Endothelial cell of umbilical vein (primary cell): ENCODE measurements at regions not wholly inside any gene's neighbourhood (a gene's known extent, or its start where the extent isn't known, plus 50 kb on each side); places are given as distances from the start of the nearest gene placed in this dataset.

Source experiments
- BruUV-seq: library from RNA; stranded (reverse); fragments of 400-500 nt; replicated peaks from 2 replicates; lab custom pipeline; 2021; lab: Mats Ljungman, UMichigan
- CTCF ChIA-PET: fragments of 300-600, 350-600 bp; sonication (Branson Sonifier 250); formaldehyde crosslinking; loops from one replicate; lab custom pipeline; 2021; ENCODE audit warnings: antibody characterized with exemption, inconsistent platforms; lab: Charles Lee
- POLR2A ChIA-PET: fragments of 300-600, 350-600 bp; sonication (Branson Sonifier 250); formaldehyde crosslinking; loops from one replicate; lab custom pipeline; 2021; ENCODE audit warnings: antibody characterized with exemption, inconsistent platforms; lab: Charles Lee
- DNase-seq: peaks from one replicate; pipeline ENCODE4 v3.0.0-alpha.2; 2011; ENCODE audit warnings: low read depth, low spot score
- FAIRE-seq: peaks from 2 replicates; lab custom pipeline; 2011; peaks lifted over from hg19 to GRCh38; lab: Jason Lieb, UNC
- H2AFZ ChIP-seq: 2 replicates; pipeline ENCODE4 v1.6.0; 2012; ENCODE audit warnings: low read depth, low read length, control low read depth, inconsistent platforms
- H3K27ac ChIP-seq: 2 replicates; pipeline ENCODE4 v1.5.1; 2011; ENCODE audit warnings: low read depth, mild to moderate bottlenecking, control low read depth, low read length, moderate library complexity; ENCODE audit not compliant: insufficient read depth
- H3K27me3 ChIP-seq, 2 experiments: 2 replicates each; pipeline versions ENCODE4 v1.6.0 to v1.6.1; 2011; ENCODE audit warnings: low read length in 2 of 2, mixed read lengths in 1 of 2; ENCODE audit not compliant: control insufficient read depth in 2 of 2, insufficient read depth in 2 of 2
- H3K36me3 ChIP-seq, 2 experiments: 2 replicates in 1 of 2; 3 replicates in 1 of 2; pipeline ENCODE4 v1.5.1; 2011; ENCODE audit warnings: low read length in 2 of 2, mild to moderate bottlenecking in 1 of 2, moderate library complexity in 1 of 2; ENCODE audit not compliant: control insufficient read depth in 2 of 2, insufficient read depth in 2 of 2; ENCODE audit errors: extremely low read depth in 1 of 2
- H3K4me1 ChIP-seq: 3 replicates; pipeline ENCODE4 v1.5.1; 2011; ENCODE audit warnings: mild to moderate bottlenecking, low read length; ENCODE audit not compliant: control insufficient read depth, insufficient read depth; ENCODE audit errors: extremely low read depth
- H3K4me2 ChIP-seq: 2 replicates; pipeline ENCODE4 v1.6.1; 2011; ENCODE audit warnings: low read length, control low read depth, mixed read lengths; ENCODE audit not compliant: insufficient read depth
- H3K4me3 ChIP-seq, 3 experiments: fragments of 200-600 bp in 1 of 3; sonication (generic), shearing (Covaris generic) in 1 of 3; replicated peaks in 1 of 3; 2 replicates each; pipeline ENCODE4 v1.5.1; 2011 to 2016; ENCODE audit warnings: control low read depth in 3 of 3, low read length in 3 of 3, mild to moderate bottlenecking in 2 of 3, inconsistent platforms in 1 of 3, low read depth in 1 of 3, moderate library complexity in 1 of 3; ENCODE audit not compliant: insufficient read depth in 1 of 3
- H3K79me2 ChIP-seq: 2 replicates; pipeline ENCODE4 v1.6.0; 2012; ENCODE audit warnings: low read length, inconsistent platforms; ENCODE audit not compliant: control insufficient read depth, insufficient read depth
- H3K9ac ChIP-seq: replicated peaks from 2 replicates; pipeline ENCODE3; 2011; ENCODE audit warnings: low read length, control low read depth; ENCODE audit not compliant: insufficient read depth; ENCODE audit errors: extremely low read depth
- H3K9me1 ChIP-seq: replicated peaks from 3 replicates; pipeline ENCODE4 v1.6.0; 2011; ENCODE audit warnings: mild to moderate bottlenecking, low read length; ENCODE audit not compliant: control insufficient read depth, insufficient read depth; ENCODE audit errors: extremely low read depth
- H3K9me3 ChIP-seq: replicated peaks from 2 replicates; pipeline ENCODE4 v1.5.1; 2012; ENCODE audit warnings: low read length, inconsistent platforms; ENCODE audit not compliant: control insufficient read depth, insufficient read depth
- H4K20me1 ChIP-seq: replicated peaks from 2 replicates; pipeline ENCODE3; 2011; ENCODE audit warnings: mild to moderate bottlenecking, low read length; ENCODE audit not compliant: control insufficient read depth, insufficient read depth; ENCODE audit errors: extremely low read depth
- CTCF ChIP-seq, 2 donors: IDR thresholded peaks; 1 replicate in 1 of 2; 2 replicates in 1 of 2; pipeline ENCODE4 v1.5.1; 2011; ENCODE audit warnings: low read length in 2 of 2, mild to moderate bottlenecking in 2 of 2, moderate library complexity in 2 of 2, control low read depth in 1 of 2, inconsistent platforms in 1 of 2, low read depth in 1 of 2; ENCODE audit not compliant: insufficient read depth in 1 of 2; ENCODE audit errors: extremely low read depth in 1 of 2
- EZH2 ChIP-seq: IDR thresholded peaks from 2 replicates; pipeline ENCODE4 v1.6.1; 2012; ENCODE audit warnings: borderline replicate concordance, low read depth, mild to moderate bottlenecking, moderate library complexity, low read length, inconsistent platforms; ENCODE audit not compliant: severe bottlenecking
- FOS ChIP-seq: IDR thresholded peaks from 2 replicates; pipeline ENCODE4 v1.6.1; 2011; ENCODE audit warnings: mild to moderate bottlenecking, low read length, moderate library complexity, borderline replicate concordance; ENCODE audit not compliant: insufficient read depth
- GATA2 ChIP-seq: IDR thresholded peaks from 2 replicates; pipeline ENCODE4 v1.7.0; 2011; ENCODE audit warnings: low read depth, mild to moderate bottlenecking, moderate library complexity, mixed read lengths, low read length; ENCODE audit not compliant: insufficient read length, insufficient read depth
- JUN ChIP-seq: IDR thresholded peaks from 2 replicates; pipeline ENCODE4 v1.6.1; 2011; ENCODE audit warnings: borderline replicate concordance, low read depth; ENCODE audit not compliant: insufficient read length, insufficient read depth
- MAX ChIP-seq: IDR thresholded peaks from 2 replicates; pipeline ENCODE4 v1.6.1; 2011; ENCODE audit not compliant: insufficient read depth, insufficient read length
- MYC ChIP-seq: IDR thresholded peaks from one replicate; pipeline ENCODE4 v1.6.1; 2011; ENCODE audit warnings: mild to moderate bottlenecking, low read depth, low read length
- POLR2A ChIP-seq: IDR thresholded peaks from 2 replicates; pipeline ENCODE4 v1.6.1; 2012; ENCODE audit warnings: low read depth, mild to moderate bottlenecking, control low read depth, low read length
- POLR2AphosphoS5 ChIP-seq: IDR thresholded peaks from 2 replicates; pipeline ENCODE4 v1.6.1; 2012; ENCODE audit warnings: low read depth, mild to moderate bottlenecking, control low read depth, low read length, moderate library complexity; ENCODE audit not compliant: insufficient read depth
- dilution Hi-C: fragments of 300-500 bp; cut with MboI; formaldehyde crosslinking; loops from one replicate; pipeline ENCODE4 v1.15.0; 2019; ENCODE audit warnings: low sequenced_read_pairs; ENCODE audit not compliant: extremely low pct_ligation_motif_present
- intact Hi-C: fragments of 100-400 bp; cut with micrococcal nuclease; formaldehyde crosslinking; loops from one replicate; pipeline ENCODE4 v1.10.0; 2022

DNA sequence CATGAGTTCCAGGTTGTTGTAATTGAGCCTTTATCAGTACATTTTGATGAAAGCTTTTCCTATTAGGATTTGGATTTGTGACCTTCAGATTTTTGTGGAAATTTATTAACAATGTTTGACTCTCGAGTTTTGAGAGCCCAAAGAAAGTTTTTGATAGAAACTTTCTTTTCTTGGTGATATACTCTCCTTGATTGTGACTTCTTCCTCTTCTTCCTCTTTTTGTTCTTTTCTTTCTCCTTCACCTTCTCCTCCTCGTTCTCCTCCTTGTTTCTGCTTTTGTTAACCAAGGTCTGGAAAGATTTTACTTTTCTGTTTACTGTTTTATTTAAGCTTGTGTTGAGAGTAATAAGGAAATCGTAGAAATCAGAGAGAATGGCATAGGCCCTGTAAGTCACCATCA lies 182.4 kb downstream of the TRIM27 start:
- no peaks in the 10 kb centered on the region for H3K36me3 ChIP-seq
- no peaks in the 10 kb centered on the region for H3K9me1 ChIP-seq
- no peak overlapping the region for H3K9ac ChIP-seq
- dilution Hi-C loops, result no loop called here
- FAIRE-seq, result no peak
- no peak overlapping the region for H3K4me2 ChIP-seq
- no TSS peak for BruUV-seq
- intact Hi-C loops, result no loop called here
- H3K27ac ChIP-seq, result no peak overlapping the region
- no peak overlapping the region for H2AFZ ChIP-seq
- peaks cover 25 to 32% of the 10 kb centered on the region in 2 experiments for H3K27me3 ChIP-seq
- no peaks in the 10 kb centered on the region for H4K20me1 ChIP-seq
- no peaks in the 10 kb centered on the region for H3K4me1 ChIP-seq
- no peaks in the 10 kb centered on the region for H3K79me2 ChIP-seq
- H3K4me3 ChIP-seq, result no peak overlapping the region
- ChIA-PET CTCF (no interaction called here), POLR2A (no interaction called here)
- TF ChIP-seq EZH2 (no peak), POLR2A (no peak), MYC (no peak), FOS (no peak), CTCF (IDR thresholded peaks at IDR 0.05; ENCODE audit: extremely low read depth in 1 of 2, insufficient read depth in 1 of 2, low read depth in 1 of 2, low read length in 2 of 2) (no peak)
- H3K9me3 ChIP-seq, result no peaks in the 10 kb centered on the region
- DNase-seq, result no peak

DNA sequence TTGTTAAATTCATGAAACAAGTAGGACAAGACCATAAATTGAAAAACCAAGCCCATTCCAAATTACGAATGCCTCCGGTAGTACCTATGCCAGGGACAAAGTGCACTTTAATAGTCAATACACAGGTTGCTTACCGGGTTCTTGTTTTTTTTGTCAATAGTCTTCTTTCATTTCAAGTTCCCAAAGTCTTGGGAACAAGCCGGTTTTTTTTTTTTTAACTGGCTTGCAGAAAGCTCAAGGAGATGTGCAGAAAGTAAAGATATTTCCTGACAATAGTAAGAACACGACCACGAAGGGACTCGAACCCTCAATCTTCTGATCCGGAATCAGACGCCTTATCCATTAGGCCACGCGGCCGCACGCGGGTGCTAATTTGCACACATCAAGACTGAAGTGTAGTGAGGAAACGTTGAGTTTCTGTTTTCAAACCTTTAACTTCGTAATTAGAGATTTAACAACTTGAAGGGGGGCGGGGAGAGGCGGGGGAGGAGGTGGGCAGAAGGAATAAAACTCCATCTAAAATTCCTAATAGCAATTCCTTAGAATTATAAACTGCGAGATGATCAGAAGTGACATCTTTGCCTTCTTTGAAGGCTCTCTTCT lies 181.0 kb downstream of the TRIM27 start:
- intact Hi-C loops, result no loop called here
- no TSS peak for BruUV-seq
- POLR2A ChIA-PET, result no interaction called here

More for the DNA sequence above, 181.0 kb downstream of the TRIM27 start:
- Histone ChIP-seq H3K4me3 (no peak overlapping the region), H3K79me2 (no peaks in the 10 kb centered on the region), H2AFZ (no peak overlapping the region), H4K20me1 (no peaks in the 10 kb centered on the region), H3K27me3 (peaks cover 16 to 20% of the 10 kb centered on the region in 2 experiments), H3K9me3 (no peaks in the 10 kb centered on the region), H3K9ac (no peak overlapping the region), H3K36me3 (no peaks in the 10 kb centered on the region), H3K4me1 (no peaks in the 10 kb centered on the region), H3K9me1 (no peaks in the 10 kb centered on the region), H3K27ac (no peak overlapping the region), H3K4me2 (peak overlapping the region; percentile 70)
- dilution Hi-C loops, result no loop called here
- CTCF ChIA-PET, result interaction anchor here (0.8 kb wide), 1 partner anchor 27 kb away, joined by 3 read pairs; no protein-coding TSS in a partner anchor
- DNase-seq, result peak; percentile 35
- FAIRE-seq, result no peak
- TF ChIP-seq POLR2A (no peak), MYC (no peak), EZH2 (no peak), JUN (no peak), FOS (no peak), POLR2AphosphoS5 (no peak), GATA2 (no peak), CTCF (IDR thresholded peaks at IDR 0.05; ENCODE audit: extremely low read depth in 1 of 2, insufficient read depth in 1 of 2, low read depth in 1 of 2, low read length in 2 of 2) (no peak), MAX (no peak)
